ENCODE measurements at regions not wholly inside any gene's neighbourhood (a gene's known extent, or its start where the extent isn't known, plus 50 kb on each side); places are given as distances from the start of the nearest gene placed in this dataset.

- H3K27ac ChIP-seq = no peak overlapping the region
- CTCF ChIA-PET = no interaction called here
- no peak for DNase-seq (ENCODE audit: low spot score)
- no peak for TF ChIP-seq CTCF (conservative IDR thresholded peaks at IDR 0.05; ENCODE audit: low read depth)
- POLR2A ChIA-PET (ENCODE audit: low non-redundant PET) = no interaction called here
These were observed 166.0 kb downstream of the ABHD5 start for GRCh38 chr3:43856761-43857160.

GRCh38 chr3:43857361-43858293 is 166.9 kb downstream of the ABHD5 start:
- no peak for DNase-seq (ENCODE audit: low spot score)
- ChIA-PET POLR2A (ENCODE audit: low non-redundant PET) (no interaction called here), CTCF (interaction anchor here (0.6 kb wide), 1 partner anchor 1057 kb away, joined by 3 read pairs; no protein-coding TSS in a partner anchor)
- no peak for TF ChIP-seq CTCF (conservative IDR thresholded peaks at IDR 0.05; ENCODE audit: low read depth)
- H3K27ac ChIP-seq = no peak overlapping the region

- CTCF ChIA-PET = interaction anchor here (0.6 kb wide), 2 partner anchors 65 to 1057 kb away, joined by 3 read pairs; no protein-coding TSS in a partner anchor
- TF ChIP-seq CTCF (conservative IDR thresholded peaks at IDR 0.05; ENCODE audit: low read depth) = no peak
- DNase-seq (ENCODE audit: low spot score) = no peak
- no peak overlapping the region for H3K27ac ChIP-seq
- POLR2A ChIA-PET (ENCODE audit: low non-redundant PET) = no interaction called here
These were observed 167.6 kb downstream of the ABHD5 start for GRCh38 chr3:43858294-43858701.

- no peak for DNase-seq (ENCODE audit: low spot score)
- ChIA-PET POLR2A (ENCODE audit: low non-redundant PET) (no interaction called here), CTCF (no interaction called here)
- no peak for TF ChIP-seq CTCF (conservative IDR thresholded peaks at IDR 0.05; ENCODE audit: low read depth)
- H3K27ac ChIP-seq = no peak overlapping the region
These were observed 169.0 kb downstream of the ABHD5 start for GRCh38 chr3:43859766-43860165.

- no peak overlapping the region for H3K27ac ChIP-seq
- no peak for TF ChIP-seq CTCF (conservative IDR thresholded peaks at IDR 0.05; ENCODE audit: low read depth)
- POLR2A ChIA-PET (ENCODE audit: low non-redundant PET) = no interaction called here
- DNase-seq (ENCODE audit: low spot score) = no peak
- CTCF ChIA-PET = no interaction called here
These were observed 170.9 kb downstream of the ABHD5 start for GRCh38 chr3:43861635-43862034.

GRCh38 chr3:43862470-43862869 is 171.7 kb downstream of the ABHD5 start:
- ChIA-PET CTCF (interaction anchor here (0.6 kb wide), 1 partner anchor 318 kb away, joined by 3 read pairs; no protein-coding TSS in a partner anchor), POLR2A (ENCODE audit: low non-redundant PET) (no interaction called here)
- DNase-seq (ENCODE audit: low spot score) = no peak
- TF ChIP-seq CTCF (conservative IDR thresholded peaks at IDR 0.05; ENCODE audit: low read depth) = no peak
- H3K27ac ChIP-seq = no peak overlapping the region

Measured in RWPE1 (cell line).